Left kidney (tissue), 1 donor: ENCODE measurements at regions not wholly inside any gene's neighbourhood (a gene's known extent, or its start where the extent isn't known, plus 50 kb on each side); places are given as distances from the start of the nearest gene placed in this dataset.
"Not testable (repeated sequence)": the region's sequence is repeated elsewhere in the genome, so short reads cannot be mapped to it uniquely, and the experiment has no call there.

Experiments
- DNase-seq: peaks from one replicate; pipeline ENCODE4 v3.0.0-alpha.2; 2013

GRCh38 chr10:3955955-3956617 lies 171.1 kb upstream of the KLF6 start:
- DNase-seq: no peak

- DNase-seq: no peak
Observed at GRCh38 chr10:3955493-3955892, 170.5 kb upstream of the KLF6 start.

- no peak for DNase-seq
Observed at GRCh38 chr10:3954615-3955014, 169.6 kb upstream of the KLF6 start.

- DNase-seq: not testable (repeated sequence)
Observed at GRCh38 chr10:3954007-3954406, 169.0 kb upstream of the KLF6 start.

- DNase-seq: no peak
Observed at GRCh38 chr10:3951993-3952392, 167.0 kb upstream of the KLF6 start.

GRCh38 chr10:3950676-3951275 lies 165.8 kb upstream of the KLF6 start:
- DNase-seq: no peak

- no peak for DNase-seq
Observed at GRCh38 chr10:3949711-3950110, 164.7 kb upstream of the KLF6 start.

- DNase-seq: no peak
Observed at GRCh38 chr10:3948843-3949242, 163.8 kb upstream of the KLF6 start.

GRCh38 chr10:3946234-3947229 lies 161.5 kb upstream of the KLF6 start:
- DNase-seq: no peak

- DNase-seq: no peak
Observed at GRCh38 chr10:3945026-3945425, 160.0 kb upstream of the KLF6 start.

- no peak for DNase-seq
Observed at GRCh38 chr10:3944591-3944990, 159.6 kb upstream of the KLF6 start.

- no peak for DNase-seq
Observed at GRCh38 chr10:3943695-3944257, 158.8 kb upstream of the KLF6 start.

- DNase-seq: no peak
Observed at GRCh38 chr10:3942937-3943489, 158.0 kb upstream of the KLF6 start.

GRCh38 chr10:3941676-3942075 lies 156.7 kb upstream of the KLF6 start:
- no peak for DNase-seq

- no peak for DNase-seq
Observed at GRCh38 chr10:3936422-3937040, 151.5 kb upstream of the KLF6 start.

- DNase-seq: no peak
Observed at GRCh38 chr10:3935933-3936359, 150.9 kb upstream of the KLF6 start.

- no peak for DNase-seq
Observed at GRCh38 chr10:3935141-3935540, 150.1 kb upstream of the KLF6 start.

- no peak for DNase-seq
Observed at GRCh38 chr10:3933733-3934132, 148.7 kb upstream of the KLF6 start.

GRCh38 chr10:3932597-3933375 lies 147.8 kb upstream of the KLF6 start:
- no peak for DNase-seq

- DNase-seq: no peak
Observed at GRCh38 chr10:3931901-3932300, 146.9 kb upstream of the KLF6 start.

- DNase-seq: no peak
Observed at GRCh38 chr10:3931224-3931623, 146.2 kb upstream of the KLF6 start.
